Keratinocyte (primary cell): ENCODE measurements at regions not wholly inside any gene's neighbourhood (a gene's known extent, or its start where the extent isn't known, plus 50 kb on each side); places are given as distances from the start of the nearest gene placed in this dataset.

Experiments used
- DNase-seq: peaks from one replicate; pipeline ENCODE4 v3.0.0-alpha.2; 2011; ENCODE audit warnings: low read depth, missing footprints, low spot score
- FAIRE-seq: peaks from 2 replicates; lab custom pipeline; 2011; peaks lifted over from hg19 to GRCh38; lab: Jason Lieb, UNC
- H2AFZ ChIP-seq: 2 replicates; pipeline ENCODE4 v1.6.0; 2012; ENCODE audit warnings: low read length, control low read depth, inconsistent platforms; ENCODE audit not compliant: control insufficient read depth
- H3K27ac ChIP-seq: 2 replicates; pipeline ENCODE4 v1.5.1; 2011; ENCODE audit warnings: low read length; ENCODE audit not compliant: control insufficient read depth, insufficient read depth
- H3K27me3 ChIP-seq: 3 replicates; pipeline ENCODE4 v1.6.0; 2011; ENCODE audit warnings: low read length; ENCODE audit not compliant: control insufficient read depth, insufficient read depth; ENCODE audit errors: extremely low read depth
- H3K36me3 ChIP-seq, 2 experiments: 2 replicates in 1 of 2; 3 replicates in 1 of 2; pipeline ENCODE4 v1.5.1; 2011; ENCODE audit warnings: low read length in 2 of 2, mild to moderate bottlenecking in 1 of 2; ENCODE audit not compliant: control insufficient read depth in 2 of 2, insufficient read depth in 2 of 2; ENCODE audit errors: extremely low read depth in 1 of 2
- H3K4me1 ChIP-seq: 3 replicates; pipeline ENCODE4 v1.5.1; 2011; ENCODE audit warnings: low read length; ENCODE audit not compliant: control insufficient read depth, insufficient read depth; ENCODE audit errors: extremely low read depth
- H3K4me2 ChIP-seq: 3 replicates; pipeline ENCODE4 v1.6.0; 2011; ENCODE audit warnings: low read depth, low read length; ENCODE audit not compliant: control insufficient read depth, insufficient read depth; ENCODE audit errors: extremely low read depth
- H3K4me3 ChIP-seq, 3 experiments: fragments of 200-600 bp in 1 of 3; sonication (generic) in 1 of 3; 2 replicates in 2 of 3; 3 replicates in 1 of 3; pipeline ENCODE4 v1.5.1; 2011 to 2016; ENCODE audit warnings: low read length in 3 of 3, mild to moderate bottlenecking in 3 of 3, control low read depth in 2 of 3, inconsistent platforms in 1 of 3, low read depth in 1 of 3, mixed read lengths in 1 of 3, mixed run types in 1 of 3, moderate library complexity in 1 of 3; ENCODE audit not compliant: control insufficient read depth in 2 of 3, insufficient read depth in 2 of 3; ENCODE audit errors: extremely low read depth in 1 of 3
- H3K79me2 ChIP-seq: 2 replicates; pipeline ENCODE4 v1.6.0; 2012; ENCODE audit warnings: low read length; ENCODE audit not compliant: control insufficient read depth, insufficient read depth
- H3K9ac ChIP-seq: 3 replicates; pipeline ENCODE4 v1.6.0; 2011; ENCODE audit warnings: low read length; ENCODE audit not compliant: control insufficient read depth, insufficient read depth; ENCODE audit errors: extremely low read depth
- H3K9me1 ChIP-seq: 3 replicates; pipeline ENCODE4 v1.6.0; 2011; ENCODE audit warnings: low read length; ENCODE audit not compliant: control insufficient read depth, insufficient read depth; ENCODE audit errors: extremely low read depth
- H3K9me3 ChIP-seq: 2 replicates; pipeline ENCODE4 v1.5.1; 2012; ENCODE audit warnings: low read depth, low read length; ENCODE audit not compliant: control insufficient read depth
- H4K20me1 ChIP-seq: 3 replicates; pipeline ENCODE4 v1.6.0; 2011; ENCODE audit warnings: low read length; ENCODE audit not compliant: control insufficient read depth, insufficient read depth; ENCODE audit errors: extremely low read depth
- EZH2 ChIP-seq: IDR thresholded peaks from one replicate; pipeline ENCODE4 v1.6.1; 2012; ENCODE audit warnings: inconsistent platforms, mild to moderate bottlenecking, low read length, moderate library complexity
- dilution Hi-C: fragments of 300-500 bp; cut with MboI; formaldehyde crosslinking; loops from one replicate; pipeline ENCODE4 v1.7.0; 2020; ENCODE audit warnings: low sequenced_read_pairs; ENCODE audit not compliant: extremely low pct_ligation_motif_present
- small RNA-seq, 3 experiments: library from RNA; depleted of rRNA; stranded (forward); fragments of <200 nt; gene quantifications; one replicate each; pipeline ENCODE3, GENCODE V24; 2012; ENCODE audit warnings: low read depth in 3 of 3, low replicate concordance in 1 of 3; ENCODE audit not compliant: insufficient read length in 3 of 3
- TF ChIP-seq, protein P1 (sequence below), 3 experiments: IDR thresholded peaks in 1 of 3; conservative IDR thresholded peaks in 1 of 3; optimal IDR thresholded peaks in 1 of 3; 2 replicates in 2 of 3; 3 replicates in 1 of 3; pipeline versions ENCODE3 to v1.5.1; 2011; ENCODE audit warnings: low read length in 3 of 3, mild to moderate bottlenecking in 3 of 3, moderate library complexity in 2 of 3, control low read depth in 1 of 3, inconsistent platforms in 1 of 3; ENCODE audit not compliant: insufficient read depth in 2 of 3; ENCODE audit errors: extremely low read depth in 1 of 3

DNA sequence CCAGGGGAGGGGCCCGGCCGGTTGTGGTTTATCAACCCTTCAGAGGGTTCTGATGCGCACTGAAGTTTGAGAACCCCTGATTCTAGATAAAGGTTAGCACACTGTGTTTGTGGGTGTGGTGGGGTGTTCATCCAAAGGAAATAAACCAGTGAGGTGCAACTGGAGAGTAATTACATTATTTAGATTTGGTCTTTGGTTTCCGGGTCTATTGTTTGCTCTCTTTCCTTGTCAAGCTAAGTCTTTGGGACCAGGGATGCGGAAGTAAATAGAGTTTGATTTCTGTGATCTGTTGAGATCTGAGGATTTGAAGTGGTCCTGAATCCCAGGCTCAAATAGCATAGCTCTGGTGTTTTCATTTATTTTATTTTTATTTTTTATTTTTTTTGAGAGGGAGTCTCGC lies 50.5 kb upstream of the CLMP start:
- Histone ChIP-seq H4K20me1 (no peaks in the 10 kb centered on the region), H3K9ac (no peak overlapping the region), H3K9me1 (no peaks in the 10 kb centered on the region), H3K4me2 (no peak overlapping the region), H3K79me2 (no peaks in the 10 kb centered on the region), H3K4me3 (no peak overlapping the region), H3K4me1 (peaks cover 3% of the 10 kb centered on the region), H3K36me3 (no peaks in the 10 kb centered on the region), H3K27me3 (no peaks in the 10 kb centered on the region), H3K9me3 (no peaks in the 10 kb centered on the region), H2AFZ (no peak overlapping the region), H3K27ac (no peak overlapping the region)
- DNase-seq (no peak), FAIRE-seq (no peak)
- dilution Hi-C loops = no loop called here
- no peak for TF ChIP-seq EZH2
- TF ChIP-seq, protein P1, sequence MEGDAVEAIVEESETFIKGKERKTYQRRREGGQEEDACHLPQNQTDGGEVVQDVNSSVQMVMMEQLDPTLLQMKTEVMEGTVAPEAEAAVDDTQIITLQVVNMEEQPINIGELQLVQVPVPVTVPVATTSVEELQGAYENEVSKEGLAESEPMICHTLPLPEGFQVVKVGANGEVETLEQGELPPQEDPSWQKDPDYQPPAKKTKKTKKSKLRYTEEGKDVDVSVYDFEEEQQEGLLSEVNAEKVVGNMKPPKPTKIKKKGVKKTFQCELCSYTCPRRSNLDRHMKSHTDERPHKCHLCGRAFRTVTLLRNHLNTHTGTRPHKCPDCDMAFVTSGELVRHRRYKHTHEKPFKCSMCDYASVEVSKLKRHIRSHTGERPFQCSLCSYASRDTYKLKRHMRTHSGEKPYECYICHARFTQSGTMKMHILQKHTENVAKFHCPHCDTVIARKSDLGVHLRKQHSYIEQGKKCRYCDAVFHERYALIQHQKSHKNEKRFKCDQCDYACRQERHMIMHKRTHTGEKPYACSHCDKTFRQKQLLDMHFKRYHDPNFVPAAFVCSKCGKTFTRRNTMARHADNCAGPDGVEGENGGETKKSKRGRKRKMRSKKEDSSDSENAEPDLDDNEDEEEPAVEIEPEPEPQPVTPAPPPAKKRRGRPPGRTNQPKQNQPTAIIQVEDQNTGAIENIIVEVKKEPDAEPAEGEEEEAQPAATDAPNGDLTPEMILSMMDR (optimal IDR thresholded peaks at IDR 0.05 in 1 of 3, IDR thresholded peaks at IDR 0.05 in 1 of 3, conservative IDR thresholded peaks at IDR 0.05 in 1 of 3; ENCODE audit: extremely low read depth in 1 of 3, insufficient read depth in 2 of 3, low read length in 3 of 3) = no peak

Small RNAs in the stretch of these regions (small RNA-seq; reads per million reads assigned to genes)
- 0 reads per million in 3 experiments for gene RF00096
